ENCODE measurements at regions not wholly inside any gene's neighbourhood (a gene's known extent, or its start where the extent isn't known, plus 50 kb on each side); places are given as distances from the start of the nearest gene placed in this dataset.
A peak's percentile ranks its signal among the peaks of the same experiment; 100 is the strongest.

GRCh38 chr5:164002628-164003027 lies 497.2 kb downstream of the MAT2B start:
- TF ChIP-seq CTCF (IDR thresholded peaks at IDR 0.05; ENCODE audit: unreplicated experiment): no peak
- POLR2A ChIA-PET: interaction anchor here (0.9 kb wide), 2 partner anchors 20 to 306 kb away, joined by 3 read pairs; no protein-coding TSS in a partner anchor
- CTCF ChIA-PET: interaction anchor here (0.6 to 4.4 kb wide), 5 partner anchors 10 to 1447 kb away, joined by 3 to 29 read pairs (median 3); no protein-coding TSS in a partner anchor
- Mint-ChIP-seq H3K36me3 (ENCODE audit: insufficient read depth, unreplicated experiment) (no peaks in the 10 kb centered on the region), H3K4me1 (ENCODE audit: insufficient read depth, unreplicated experiment) (peaks cover 8% of the 10 kb centered on the region), H3K9me3 (ENCODE audit: unreplicated experiment) (no peaks in the 10 kb centered on the region), H3K27ac (ENCODE audit: low read depth, unreplicated experiment) (peak overlapping the region; percentile 43), H3K4me3 (ENCODE audit: unreplicated experiment) (no peak overlapping the region), H3K27me3 (ENCODE audit: insufficient read depth, unreplicated experiment) (no peaks in the 10 kb centered on the region)
- DNase-seq (ENCODE audit: unreplicated experiment): peak; percentile 42
- intact Hi-C loops (cut with micrococcal nuclease): no loop called here
- no TSS peak for BruUV-seq (replicated peaks)

DNA sequence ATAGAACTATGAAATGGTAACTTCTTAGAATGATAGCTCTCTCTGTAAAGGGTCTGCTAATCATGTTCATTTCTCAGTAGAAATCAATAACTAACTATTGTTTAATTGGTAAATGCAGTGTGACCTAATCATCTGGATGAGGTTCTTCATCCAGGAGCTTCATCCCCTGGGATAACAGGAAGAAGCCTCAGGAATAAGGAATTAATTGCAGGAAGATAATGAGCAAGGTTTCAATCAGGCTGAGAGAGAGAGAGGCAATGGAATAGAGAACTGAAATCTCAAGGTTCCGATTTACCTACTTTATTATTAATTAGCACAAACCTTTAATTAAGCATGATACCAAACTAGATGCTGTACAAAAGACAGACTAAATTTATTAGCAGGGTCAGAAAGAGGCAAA lies 499.7 kb downstream of the MAT2B start:
- TF ChIP-seq CTCF (IDR thresholded peaks at IDR 0.05; ENCODE audit: unreplicated experiment): no peak
- BruUV-seq (replicated peaks): no TSS peak
- no peak overlapping the region for H3K27ac Mint-ChIP-seq (ENCODE audit: low read depth, unreplicated experiment)
- intact Hi-C loops (cut with micrococcal nuclease): no loop called here
- H3K4me3 Mint-ChIP-seq (ENCODE audit: unreplicated experiment): no peak overlapping the region
- DNase-seq (ENCODE audit: unreplicated experiment): no peak
- H3K9me3 Mint-ChIP-seq (ENCODE audit: unreplicated experiment): no peaks in the 10 kb centered on the region
- H3K27me3 Mint-ChIP-seq (ENCODE audit: insufficient read depth, unreplicated experiment): no peaks in the 10 kb centered on the region
- H3K4me1 Mint-ChIP-seq (ENCODE audit: insufficient read depth, unreplicated experiment): peaks cover 8% of the 10 kb centered on the region
- no peaks in the 10 kb centered on the region for H3K36me3 Mint-ChIP-seq (ENCODE audit: insufficient read depth, unreplicated experiment)
- POLR2A ChIA-PET: interaction anchor here (1.4 kb wide), 1 partner anchor 499 kb away, joined by 3 read pairs; no protein-coding TSS in a partner anchor
- CTCF ChIA-PET: interaction anchor here (0.8 to 4.4 kb wide), 3 partner anchors 8 to 499 kb away, joined by 3 to 29 read pairs (median 5); no protein-coding TSS in a partner anchor

DNA sequence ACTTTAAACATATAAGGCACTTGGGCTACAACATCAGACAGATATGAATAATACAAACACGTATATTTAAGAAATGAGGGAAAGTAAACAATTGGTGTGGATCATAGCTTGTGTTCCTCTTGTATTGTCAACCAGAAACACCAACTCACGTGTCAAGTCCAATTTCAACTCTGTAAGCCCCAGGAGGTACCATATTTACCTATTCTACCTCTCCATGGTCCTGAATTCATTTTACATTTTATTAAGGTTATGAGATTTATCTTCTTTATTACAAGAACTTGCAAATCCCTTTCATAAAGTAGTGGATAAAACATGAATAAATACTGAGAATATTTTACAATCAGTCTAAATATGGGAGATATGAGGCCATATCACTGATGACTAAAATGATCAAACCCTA lies 501.6 kb downstream of the MAT2B start:
- CTCF ChIA-PET: interaction anchor here (0.6 to 0.9 kb wide), 3 partner anchors 175 to 497 kb away, joined by 3 read pairs; no protein-coding TSS in a partner anchor
- Mint-ChIP-seq H3K36me3 (ENCODE audit: insufficient read depth, unreplicated experiment) (no peaks in the 10 kb centered on the region), H3K4me3 (ENCODE audit: unreplicated experiment) (no peak overlapping the region), H3K27me3 (ENCODE audit: insufficient read depth, unreplicated experiment) (no peaks in the 10 kb centered on the region), H3K4me1 (ENCODE audit: insufficient read depth, unreplicated experiment) (peaks cover 7% of the 10 kb centered on the region), H3K27ac (ENCODE audit: low read depth, unreplicated experiment) (no peak overlapping the region), H3K9me3 (ENCODE audit: unreplicated experiment) (no peaks in the 10 kb centered on the region)
- no peak for DNase-seq (ENCODE audit: unreplicated experiment)
- no TSS peak for BruUV-seq (replicated peaks)
- TF ChIP-seq CTCF (IDR thresholded peaks at IDR 0.05; ENCODE audit: unreplicated experiment): no peak
- POLR2A ChIA-PET: no interaction called here
- intact Hi-C loops (cut with micrococcal nuclease): no loop called here

GRCh38 chr5:164009621-164010020 lies 504.2 kb downstream of the MAT2B start:
- intact Hi-C loops (cut with micrococcal nuclease): loop anchor here (10.0 kb wide), 2 partner anchors 1445 to 1615 kb away; no protein-coding TSS in a partner anchor
- Mint-ChIP-seq H3K4me3 (ENCODE audit: unreplicated experiment) (no peak overlapping the region), H3K36me3 (ENCODE audit: insufficient read depth, unreplicated experiment) (no peaks in the 10 kb centered on the region), H3K27ac (ENCODE audit: low read depth, unreplicated experiment) (no peak overlapping the region), H3K27me3 (ENCODE audit: insufficient read depth, unreplicated experiment) (no peaks in the 10 kb centered on the region), H3K4me1 (ENCODE audit: insufficient read depth, unreplicated experiment) (no peaks in the 10 kb centered on the region), H3K9me3 (ENCODE audit: unreplicated experiment) (no peaks in the 10 kb centered on the region)
- no peak for DNase-seq (ENCODE audit: unreplicated experiment)
- CTCF ChIA-PET: interaction anchor here (0.7 to 1.8 kb wide), 3 partner anchors 77 to 494 kb away, joined by 4 to 10 read pairs (median 6); no protein-coding TSS in a partner anchor
- POLR2A ChIA-PET: no interaction called here
- no TSS peak for BruUV-seq (replicated peaks)
- TF ChIP-seq CTCF (IDR thresholded peaks at IDR 0.05; ENCODE audit: unreplicated experiment): no peak

Measured in MCF 10A (cell line).